ENCODE measurements at regions not wholly inside any gene's neighbourhood (a gene's known extent, or its start where the extent isn't known, plus 50 kb on each side); places are given as distances from the start of the nearest gene placed in this dataset.

DNA sequence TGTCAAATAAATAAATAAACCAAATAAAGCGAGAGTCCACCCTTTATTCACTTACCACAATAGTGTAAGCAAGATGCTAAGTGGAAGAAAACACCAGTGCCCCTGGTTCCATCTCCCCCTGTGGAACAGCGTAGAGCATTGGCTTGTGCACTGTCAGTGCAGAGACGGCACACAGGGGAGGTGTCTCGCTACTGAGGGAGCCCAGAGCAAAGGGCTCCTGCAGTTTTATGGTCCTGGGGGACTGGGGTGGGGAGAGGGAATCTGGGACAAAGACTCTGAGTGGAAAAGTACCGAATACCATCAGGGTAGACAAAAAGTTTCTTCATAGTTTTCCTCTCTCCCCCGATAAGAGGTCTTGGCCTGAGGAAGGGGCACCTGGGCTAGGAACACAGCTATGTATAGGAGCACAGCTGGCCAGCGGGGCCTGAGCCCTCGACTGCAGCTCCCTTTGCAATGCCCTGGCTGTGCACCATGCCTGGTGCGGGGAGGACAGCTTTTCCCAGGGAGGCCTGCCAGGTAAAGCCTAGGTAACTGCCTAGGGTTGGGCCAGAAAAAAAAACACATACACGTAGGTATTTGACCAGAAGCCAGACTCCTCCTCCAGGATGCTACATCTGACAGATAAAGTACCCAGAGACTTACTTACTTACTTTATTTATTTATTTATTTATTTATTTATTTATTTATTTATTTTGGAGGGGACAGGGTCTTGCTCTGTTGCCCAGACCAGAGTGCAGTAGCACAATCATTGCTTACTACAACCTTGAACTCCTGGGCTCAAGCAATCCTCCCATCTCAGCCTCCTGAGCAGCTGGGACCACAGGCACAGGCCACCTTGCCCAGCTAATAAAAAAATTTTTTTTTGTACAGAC is 88.8 kb upstream of the KIF5B start:
- ATAC-seq (peak; percentile 47; the same call in 2 of the 3 replicates), DNase-seq (ENCODE audit: low spot score) (no peak)
- Histone ChIP-seq H3K36me3 (ENCODE audit: insufficient read depth) (no peaks in the 10 kb centered on the region), H3K9me2 (ENCODE audit: insufficient read depth) (no peaks in the 10 kb centered on the region), H2AFZ (0 out of 2 replicates have a peak overlapping the region, but pooled peaks have one; percentile 28), H3K4me1 (ENCODE audit: insufficient read depth) (0 out of 2 replicates have a peak, but pooled peaks cover under 1% of the 10 kb centered on the region), H3K27me3 (ENCODE audit: insufficient read depth) (no peaks in the 10 kb centered on the region), H3F3A (replicated peaks; ENCODE audit: low read depth) (no peaks in the 10 kb centered on the region), H3K79me2 (replicated peaks; ENCODE audit: insufficient read depth) (no peaks in the 10 kb centered on the region), H3K27ac (ENCODE audit: low read depth) (no peak overlapping the region), H4K20me1 (replicated peaks; ENCODE audit: insufficient read depth) (no peaks in the 10 kb centered on the region), H3K4me3 (no peak overlapping the region), H3K4me2 (no peak overlapping the region)
- H3K27ac Mint-ChIP-seq = no peak overlapping the region
- H3K27me3 Mint-ChIP-seq (ENCODE audit: insufficient read depth, low read depth, poor library complexity) = peaks cover 2% of the 10 kb centered on the region
- H3K9me3 Mint-ChIP-seq = peaks cover 7% of the 10 kb centered on the region
- peaks cover 17% of the 10 kb centered on the region for H3K4me1 Mint-ChIP-seq
- TF ChIP-seq POLR2AphosphoS5 (IDR thresholded peaks at IDR 0.05; ENCODE audit: low read depth) (no peak), CREB1 (CRISPR knock-in tag; IDR thresholded peaks at IDR 0.05; ENCODE audit: low read depth) (no peak), EZH2phosphoT487 (IDR thresholded peaks at IDR 0.05; ENCODE audit: unreplicated experiment) (no peak), STAT1 (IDR thresholded peaks at IDR 0.05; ENCODE audit: unreplicated experiment) (no peak)
- H3K4me3 Mint-ChIP-seq = no peak overlapping the region
- H3K36me3 Mint-ChIP-seq (ENCODE audit: low read depth) = peaks cover 4% of the 10 kb centered on the region; the same call in 2 of the 3 replicates

- Mint-ChIP-seq H3K4me1 (peaks cover 17% of the 10 kb centered on the region), H3K36me3 (ENCODE audit: low read depth) (peaks cover 5% of the 10 kb centered on the region; the same call in 2 of the 3 replicates), H3K9me3 (peaks cover 12% of the 10 kb centered on the region), H3K4me3 (no peak overlapping the region), H3K27ac (no peak overlapping the region), H3K27me3 (ENCODE audit: insufficient read depth, low read depth, poor library complexity) (peaks cover 6% of the 10 kb centered on the region)
- Histone ChIP-seq H3K79me2 (replicated peaks; ENCODE audit: insufficient read depth) (no peaks in the 10 kb centered on the region), H3K27ac (ENCODE audit: low read depth) (no peak overlapping the region), H3K4me1 (ENCODE audit: insufficient read depth) (peaks cover 10% of the 10 kb centered on the region), H2AFZ (no peak overlapping the region), H3K4me3 (no peak overlapping the region), H3K9me2 (ENCODE audit: insufficient read depth) (no peaks in the 10 kb centered on the region), H4K20me1 (replicated peaks; ENCODE audit: insufficient read depth) (no peaks in the 10 kb centered on the region), H3K27me3 (ENCODE audit: insufficient read depth) (no peaks in the 10 kb centered on the region), H3F3A (replicated peaks; ENCODE audit: low read depth) (no peaks in the 10 kb centered on the region), H3K36me3 (ENCODE audit: insufficient read depth) (no peaks in the 10 kb centered on the region), H3K4me2 (no peak overlapping the region)
- DNase-seq (ENCODE audit: low spot score) = no peak
- ATAC-seq = no peak
- TF ChIP-seq NANOG (IDR thresholded peaks at IDR 0.05; ENCODE audit: borderline replicate concordance) (no peak), ETS1 (IDR thresholded peaks at IDR 0.05) (no peak), CREB1 (CRISPR knock-in tag; IDR thresholded peaks at IDR 0.05; ENCODE audit: low read depth) (no peak), EZH2phosphoT487 (IDR thresholded peaks at IDR 0.05; ENCODE audit: unreplicated experiment) (no peak), EZH2 (IDR thresholded peaks at IDR 0.05; ENCODE audit: low read depth, unreplicated experiment) (no peak), JUNB (IDR thresholded peaks at IDR 0.05; ENCODE audit: unreplicated experiment) (no peak)
- TF ChIP-seq, protein P1, sequence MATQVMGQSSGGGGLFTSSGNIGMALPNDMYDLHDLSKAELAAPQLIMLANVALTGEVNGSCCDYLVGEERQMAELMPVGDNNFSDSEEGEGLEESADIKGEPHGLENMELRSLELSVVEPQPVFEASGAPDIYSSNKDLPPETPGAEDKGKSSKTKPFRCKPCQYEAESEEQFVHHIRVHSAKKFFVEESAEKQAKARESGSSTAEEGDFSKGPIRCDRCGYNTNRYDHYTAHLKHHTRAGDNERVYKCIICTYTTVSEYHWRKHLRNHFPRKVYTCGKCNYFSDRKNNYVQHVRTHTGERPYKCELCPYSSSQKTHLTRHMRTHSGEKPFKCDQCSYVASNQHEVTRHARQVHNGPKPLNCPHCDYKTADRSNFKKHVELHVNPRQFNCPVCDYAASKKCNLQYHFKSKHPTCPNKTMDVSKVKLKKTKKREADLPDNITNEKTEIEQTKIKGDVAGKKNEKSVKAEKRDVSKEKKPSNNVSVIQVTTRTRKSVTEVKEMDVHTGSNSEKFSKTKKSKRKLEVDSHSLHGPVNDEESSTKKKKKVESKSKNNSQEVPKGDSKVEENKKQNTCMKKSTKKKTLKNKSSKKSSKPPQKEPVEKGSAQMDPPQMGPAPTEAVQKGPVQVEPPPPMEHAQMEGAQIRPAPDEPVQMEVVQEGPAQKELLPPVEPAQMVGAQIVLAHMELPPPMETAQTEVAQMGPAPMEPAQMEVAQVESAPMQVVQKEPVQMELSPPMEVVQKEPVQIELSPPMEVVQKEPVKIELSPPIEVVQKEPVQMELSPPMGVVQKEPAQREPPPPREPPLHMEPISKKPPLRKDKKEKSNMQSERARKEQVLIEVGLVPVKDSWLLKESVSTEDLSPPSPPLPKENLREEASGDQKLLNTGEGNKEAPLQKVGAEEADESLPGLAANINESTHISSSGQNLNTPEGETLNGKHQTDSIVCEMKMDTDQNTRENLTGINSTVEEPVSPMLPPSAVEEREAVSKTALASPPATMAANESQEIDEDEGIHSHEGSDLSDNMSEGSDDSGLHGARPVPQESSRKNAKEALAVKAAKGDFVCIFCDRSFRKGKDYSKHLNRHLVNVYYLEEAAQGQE (IDR thresholded peaks at IDR 0.05; ENCODE audit: unreplicated experiment) = no peak
These were observed 87.2 kb upstream of the KIF5B start for GRCh38 chr10:32143302-32143847.
